HL-60 (cell line): ENCODE measurements at regions not wholly inside any gene's neighbourhood (a gene's known extent, or its start where the extent isn't known, plus 50 kb on each side); places are given as distances from the start of the nearest gene placed in this dataset.

Source experiments
- DNase-seq, 2 experiments: peaks; one replicate each; pipeline ENCODE4 v3.0.0-alpha.2; 2010 to 2020; ENCODE audit warnings: low read depth in 1 of 2, low spot score in 1 of 2
- H3K27ac ChIP-seq: fragments of 250-450 bp; sonication (Bioruptor Pico); replicated peaks from 2 replicates; pipeline ENCODE4 v1.5.1; 2020; ENCODE audit warnings: mild to moderate bottlenecking, moderate library complexity
- H3K27me3 ChIP-seq: fragments of 250-450 bp; sonication (Bioruptor Pico); 2 replicates; pipeline ENCODE4 v1.5.1; 2021; ENCODE audit warnings: mild to moderate bottlenecking, moderate library complexity; ENCODE audit not compliant: insufficient read depth, poor library complexity, severe bottlenecking
- H3K4me3 ChIP-seq: replicated peaks from 2 replicates; pipeline ENCODE4 v1.5.1; 2011; ENCODE audit warnings: mild to moderate bottlenecking, control low read depth, low read length; ENCODE audit not compliant: insufficient read depth
- GABPA ChIP-seq: IDR thresholded peaks from 2 replicates; pipeline ENCODE4 v1.6.1; 2012; ENCODE audit warnings: low read depth
- POLR2AphosphoS5 ChIP-seq: IDR thresholded peaks from 2 replicates; pipeline ENCODE4 v1.6.1; 2012; ENCODE audit warnings: low read depth
- SPI1 ChIP-seq: IDR thresholded peaks from 2 replicates; pipeline ENCODE4 v1.6.1; 2012; ENCODE audit warnings: low read depth, mild to moderate bottlenecking, borderline replicate concordance
- TF ChIP-seq, protein P1 (sequence below): IDR thresholded peaks from one replicate; pipeline ENCODE4 v1.5.1; 2011; ENCODE audit warnings: low read length, control low read depth, inconsistent platforms; ENCODE audit not compliant: insufficient read depth
- TF ChIP-seq, protein P2 (sequence below): IDR thresholded peaks from 2 replicates; pipeline ENCODE4 v1.6.1; 2012; ENCODE audit warnings: low read depth; ENCODE audit not compliant: insufficient replicate concordance

DNA sequence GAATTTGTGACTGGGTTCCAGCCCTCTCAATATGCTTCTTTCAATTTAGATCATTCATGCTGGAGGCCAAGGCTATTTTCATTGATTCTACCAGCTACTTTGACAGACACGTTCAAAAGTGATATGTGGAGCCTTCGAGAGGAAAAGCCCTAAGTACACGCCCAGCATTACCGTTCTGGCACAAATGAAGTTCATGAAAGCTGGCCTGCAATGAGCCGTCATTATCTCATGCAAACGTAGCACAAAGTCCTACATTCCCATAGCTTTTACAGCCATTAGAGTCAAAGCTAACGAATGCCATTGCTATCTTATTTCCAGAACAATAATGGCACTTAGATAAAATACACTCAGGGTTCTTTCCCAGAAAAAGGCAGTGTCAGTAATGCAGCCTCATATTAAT, 1237.6 kb downstream of the EFNB2 start:
- DNase-seq: no peak
- Histone ChIP-seq H3K27me3 (no peaks in the 10 kb centered on the region), H3K4me3 (no peak overlapping the region), H3K27ac (no peak overlapping the region)
- TF ChIP-seq POLR2AphosphoS5 (no peak), GABPA (no peak), SPI1 (no peak)
- TF ChIP-seq, protein P1, sequence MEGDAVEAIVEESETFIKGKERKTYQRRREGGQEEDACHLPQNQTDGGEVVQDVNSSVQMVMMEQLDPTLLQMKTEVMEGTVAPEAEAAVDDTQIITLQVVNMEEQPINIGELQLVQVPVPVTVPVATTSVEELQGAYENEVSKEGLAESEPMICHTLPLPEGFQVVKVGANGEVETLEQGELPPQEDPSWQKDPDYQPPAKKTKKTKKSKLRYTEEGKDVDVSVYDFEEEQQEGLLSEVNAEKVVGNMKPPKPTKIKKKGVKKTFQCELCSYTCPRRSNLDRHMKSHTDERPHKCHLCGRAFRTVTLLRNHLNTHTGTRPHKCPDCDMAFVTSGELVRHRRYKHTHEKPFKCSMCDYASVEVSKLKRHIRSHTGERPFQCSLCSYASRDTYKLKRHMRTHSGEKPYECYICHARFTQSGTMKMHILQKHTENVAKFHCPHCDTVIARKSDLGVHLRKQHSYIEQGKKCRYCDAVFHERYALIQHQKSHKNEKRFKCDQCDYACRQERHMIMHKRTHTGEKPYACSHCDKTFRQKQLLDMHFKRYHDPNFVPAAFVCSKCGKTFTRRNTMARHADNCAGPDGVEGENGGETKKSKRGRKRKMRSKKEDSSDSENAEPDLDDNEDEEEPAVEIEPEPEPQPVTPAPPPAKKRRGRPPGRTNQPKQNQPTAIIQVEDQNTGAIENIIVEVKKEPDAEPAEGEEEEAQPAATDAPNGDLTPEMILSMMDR: no peak
- TF ChIP-seq, protein P2, sequence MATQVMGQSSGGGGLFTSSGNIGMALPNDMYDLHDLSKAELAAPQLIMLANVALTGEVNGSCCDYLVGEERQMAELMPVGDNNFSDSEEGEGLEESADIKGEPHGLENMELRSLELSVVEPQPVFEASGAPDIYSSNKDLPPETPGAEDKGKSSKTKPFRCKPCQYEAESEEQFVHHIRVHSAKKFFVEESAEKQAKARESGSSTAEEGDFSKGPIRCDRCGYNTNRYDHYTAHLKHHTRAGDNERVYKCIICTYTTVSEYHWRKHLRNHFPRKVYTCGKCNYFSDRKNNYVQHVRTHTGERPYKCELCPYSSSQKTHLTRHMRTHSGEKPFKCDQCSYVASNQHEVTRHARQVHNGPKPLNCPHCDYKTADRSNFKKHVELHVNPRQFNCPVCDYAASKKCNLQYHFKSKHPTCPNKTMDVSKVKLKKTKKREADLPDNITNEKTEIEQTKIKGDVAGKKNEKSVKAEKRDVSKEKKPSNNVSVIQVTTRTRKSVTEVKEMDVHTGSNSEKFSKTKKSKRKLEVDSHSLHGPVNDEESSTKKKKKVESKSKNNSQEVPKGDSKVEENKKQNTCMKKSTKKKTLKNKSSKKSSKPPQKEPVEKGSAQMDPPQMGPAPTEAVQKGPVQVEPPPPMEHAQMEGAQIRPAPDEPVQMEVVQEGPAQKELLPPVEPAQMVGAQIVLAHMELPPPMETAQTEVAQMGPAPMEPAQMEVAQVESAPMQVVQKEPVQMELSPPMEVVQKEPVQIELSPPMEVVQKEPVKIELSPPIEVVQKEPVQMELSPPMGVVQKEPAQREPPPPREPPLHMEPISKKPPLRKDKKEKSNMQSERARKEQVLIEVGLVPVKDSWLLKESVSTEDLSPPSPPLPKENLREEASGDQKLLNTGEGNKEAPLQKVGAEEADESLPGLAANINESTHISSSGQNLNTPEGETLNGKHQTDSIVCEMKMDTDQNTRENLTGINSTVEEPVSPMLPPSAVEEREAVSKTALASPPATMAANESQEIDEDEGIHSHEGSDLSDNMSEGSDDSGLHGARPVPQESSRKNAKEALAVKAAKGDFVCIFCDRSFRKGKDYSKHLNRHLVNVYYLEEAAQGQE: no peak

DNA sequence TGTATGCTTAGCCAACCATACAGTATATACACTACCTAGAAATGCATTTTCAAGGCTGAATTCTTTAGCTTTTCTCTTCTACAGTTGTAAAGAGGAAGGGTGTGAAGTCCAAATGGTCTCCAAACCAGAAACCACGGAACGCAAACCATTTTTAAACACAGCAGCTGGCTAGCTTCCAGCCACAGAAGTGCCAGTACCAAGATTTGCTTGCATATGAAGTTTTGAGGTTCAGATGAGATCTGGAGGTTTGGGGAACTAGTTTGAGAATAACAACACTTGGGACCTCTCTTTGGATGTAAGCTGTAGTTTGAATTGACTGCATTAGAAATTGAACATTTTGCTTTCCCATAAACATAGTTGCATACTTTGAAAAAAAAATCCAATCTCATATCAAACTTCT, 1243.5 kb downstream of the EFNB2 start:
- no peak overlapping the region for H3K4me3 ChIP-seq
- H3K27me3 ChIP-seq: no peaks in the 10 kb centered on the region
- H3K27ac ChIP-seq: no peak overlapping the region
- TF ChIP-seq, protein P2: no peak
- no peak for TF ChIP-seq POLR2AphosphoS5
- TF ChIP-seq, protein P1: no peak
- no peak for TF ChIP-seq GABPA
- no peak; the same call in 1 of the 2 replicates for TF ChIP-seq SPI1
- peak in 1 of 2 experiments; percentile 62 for DNase-seq

DNA sequence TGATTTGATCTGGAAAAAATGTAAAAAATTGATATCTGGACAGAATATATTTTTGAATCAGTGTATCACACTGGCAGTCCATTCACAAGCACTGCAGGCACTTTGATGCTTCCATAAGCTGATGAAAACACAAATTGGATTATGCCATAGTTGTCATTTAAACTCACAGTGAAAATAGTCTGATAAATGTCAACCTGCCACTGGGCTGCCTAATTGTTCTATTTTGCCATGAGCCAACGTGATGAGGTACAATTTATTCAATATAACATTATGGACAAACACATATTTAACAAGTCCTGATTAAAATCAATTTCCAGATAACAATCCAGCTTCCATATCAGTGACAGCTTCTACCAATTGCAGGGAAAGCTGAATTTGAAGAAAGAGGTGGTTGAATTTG, 1244.9 kb downstream of the EFNB2 start:
- TF ChIP-seq SPI1: no peak
- TF ChIP-seq POLR2AphosphoS5: no peak
- TF ChIP-seq, protein P2: no peak
- no peak for TF ChIP-seq GABPA
- TF ChIP-seq, protein P1: no peak
- Histone ChIP-seq H3K4me3 (no peak overlapping the region), H3K27ac (no peak overlapping the region), H3K27me3 (no peaks in the 10 kb centered on the region)
- DNase-seq: no peak
